Loucy (cell line): ENCODE measurements at regions not wholly inside any gene's neighbourhood (a gene's known extent, or its start where the extent isn't known, plus 50 kb on each side); places are given as distances from the start of the nearest gene placed in this dataset.

Experiments
- H2AFZ ChIP-seq: fragments of 200-600 bp; sonication (generic); 2 replicates; pipeline ENCODE4 v1.6.0; 2016; ENCODE audit warnings: antibody characterized with exemption, mild to moderate bottlenecking, low read length, moderate library complexity
- H3F3A ChIP-seq: fragments of 200-600 bp; 2 replicates; pipeline ENCODE4 v1.6.0; 2016; ENCODE audit warnings: antibody characterized with exemption, low read depth, mild to moderate bottlenecking
- H3K27me3 ChIP-seq: fragments of 200-600 bp; sonication (generic); 2 replicates; pipeline ENCODE4 v1.6.1; 2014; ENCODE audit warnings: low read length, mild to moderate bottlenecking; ENCODE audit not compliant: insufficient read depth, poor library complexity, severe bottlenecking
- H3K36me3 ChIP-seq: fragments of 200-600 bp; sonication (generic); 2 replicates; pipeline ENCODE4 v1.6.1; 2016; ENCODE audit warnings: low read length; ENCODE audit not compliant: insufficient read depth
- H3K4me1 ChIP-seq: fragments of 200-600 bp; sonication (generic); 2 replicates; pipeline ENCODE4 v1.5.1; 2014; ENCODE audit warnings: low read length, mild to moderate bottlenecking; ENCODE audit not compliant: insufficient read depth, poor library complexity, severe bottlenecking
- H3K4me2 ChIP-seq: fragments of 200-600 bp; sonication (generic); 2 replicates; pipeline ENCODE4 v1.6.0; 2014; ENCODE audit warnings: antibody characterized with exemption, low read length, low read depth, mild to moderate bottlenecking; ENCODE audit not compliant: poor library complexity, severe bottlenecking
- H3K4me3 ChIP-seq: fragments of 200-600 bp; sonication (generic); 2 replicates; pipeline ENCODE4 v1.5.1; 2014; ENCODE audit warnings: low read length, mild to moderate bottlenecking, mixed read lengths; ENCODE audit not compliant: poor library complexity, severe bottlenecking
- H3K79me2 ChIP-seq: fragments of 200-600 bp; sonication (generic); 2 replicates; pipeline ENCODE4 v1.6.1; 2014; ENCODE audit warnings: low read length; ENCODE audit not compliant: insufficient read depth
- H3K9ac ChIP-seq: fragments of 200-600 bp; sonication (generic); 2 replicates; pipeline ENCODE4 v1.6.0; 2014; ENCODE audit warnings: mild to moderate bottlenecking, low read depth, low read length, moderate library complexity; ENCODE audit not compliant: poor library complexity, severe bottlenecking
- H3K9me2 ChIP-seq: fragments of 200-600 bp; sonication (generic); replicated peaks from 2 replicates; pipeline ENCODE4 v1.6.1; 2016; ENCODE audit warnings: low read depth, low read length, mixed read lengths
- H3K9me3 ChIP-seq: fragments of 200-600 bp; sonication (generic); 2 replicates; pipeline ENCODE4 v1.6.1; 2014; ENCODE audit warnings: mild to moderate bottlenecking, antibody characterized with exemption, low read length, low read depth; ENCODE audit not compliant: insufficient read depth
- H4K20me1 ChIP-seq: fragments of 200-600 bp; sonication (generic); 2 replicates; pipeline ENCODE4 v1.6.0; 2014; ENCODE audit warnings: antibody characterized with exemption, low read length, mild to moderate bottlenecking; ENCODE audit not compliant: insufficient read depth, poor library complexity, severe bottlenecking
- EZH2phosphoT487 ChIP-seq: fragments of 200-600 bp; IDR thresholded peaks from 2 replicates; pipeline ENCODE4 v1.6.1; 2018; ENCODE audit warnings: antibody characterized with exemption, mild to moderate bottlenecking, moderate library complexity, borderline replicate concordance
- TF ChIP-seq, protein P1 (sequence below): fragments of 200-600 bp; sonication (generic); conservative IDR thresholded peaks from 2 replicates; pipeline ENCODE4 v1.5.1; 2014; ENCODE audit warnings: mild to moderate bottlenecking, antibody characterized with exemption, low read length

DNA sequence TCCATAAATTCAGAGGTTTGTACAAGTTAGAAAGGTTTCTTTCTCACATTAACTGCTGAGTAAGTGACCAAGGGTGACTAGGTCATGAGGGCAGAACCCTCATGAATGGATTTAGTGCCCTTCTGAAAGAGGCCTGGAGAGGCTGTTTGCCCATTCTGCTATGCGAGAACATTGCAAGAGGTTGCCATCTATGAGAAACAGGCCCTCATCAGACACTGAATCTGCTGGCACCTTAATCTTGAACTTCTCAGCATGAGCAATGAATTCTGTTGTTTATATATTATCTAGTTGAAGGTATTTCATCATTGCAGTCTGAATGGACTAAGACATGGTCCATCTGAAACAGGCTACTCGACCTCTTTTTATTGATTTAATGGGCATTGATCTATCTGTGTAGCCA is 96.2 kb upstream of the GPRIN3 start:
- Histone ChIP-seq H3K36me3 (no peaks in the 10 kb centered on the region), H3K9me2 (no peaks in the 10 kb centered on the region), H3K9ac (no peak overlapping the region), H3K9me3 (no peaks in the 10 kb centered on the region), H3F3A (no peaks in the 10 kb centered on the region), H3K27me3 (no peaks in the 10 kb centered on the region), H3K79me2 (no peaks in the 10 kb centered on the region), H4K20me1 (no peaks in the 10 kb centered on the region), H3K4me1 (no peaks in the 10 kb centered on the region), H3K4me3 (no peak overlapping the region), H2AFZ (no peak overlapping the region), H3K4me2 (no peak overlapping the region)
- TF ChIP-seq, protein P1, sequence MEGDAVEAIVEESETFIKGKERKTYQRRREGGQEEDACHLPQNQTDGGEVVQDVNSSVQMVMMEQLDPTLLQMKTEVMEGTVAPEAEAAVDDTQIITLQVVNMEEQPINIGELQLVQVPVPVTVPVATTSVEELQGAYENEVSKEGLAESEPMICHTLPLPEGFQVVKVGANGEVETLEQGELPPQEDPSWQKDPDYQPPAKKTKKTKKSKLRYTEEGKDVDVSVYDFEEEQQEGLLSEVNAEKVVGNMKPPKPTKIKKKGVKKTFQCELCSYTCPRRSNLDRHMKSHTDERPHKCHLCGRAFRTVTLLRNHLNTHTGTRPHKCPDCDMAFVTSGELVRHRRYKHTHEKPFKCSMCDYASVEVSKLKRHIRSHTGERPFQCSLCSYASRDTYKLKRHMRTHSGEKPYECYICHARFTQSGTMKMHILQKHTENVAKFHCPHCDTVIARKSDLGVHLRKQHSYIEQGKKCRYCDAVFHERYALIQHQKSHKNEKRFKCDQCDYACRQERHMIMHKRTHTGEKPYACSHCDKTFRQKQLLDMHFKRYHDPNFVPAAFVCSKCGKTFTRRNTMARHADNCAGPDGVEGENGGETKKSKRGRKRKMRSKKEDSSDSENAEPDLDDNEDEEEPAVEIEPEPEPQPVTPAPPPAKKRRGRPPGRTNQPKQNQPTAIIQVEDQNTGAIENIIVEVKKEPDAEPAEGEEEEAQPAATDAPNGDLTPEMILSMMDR = no peak
- no peak for TF ChIP-seq EZH2phosphoT487

DNA sequence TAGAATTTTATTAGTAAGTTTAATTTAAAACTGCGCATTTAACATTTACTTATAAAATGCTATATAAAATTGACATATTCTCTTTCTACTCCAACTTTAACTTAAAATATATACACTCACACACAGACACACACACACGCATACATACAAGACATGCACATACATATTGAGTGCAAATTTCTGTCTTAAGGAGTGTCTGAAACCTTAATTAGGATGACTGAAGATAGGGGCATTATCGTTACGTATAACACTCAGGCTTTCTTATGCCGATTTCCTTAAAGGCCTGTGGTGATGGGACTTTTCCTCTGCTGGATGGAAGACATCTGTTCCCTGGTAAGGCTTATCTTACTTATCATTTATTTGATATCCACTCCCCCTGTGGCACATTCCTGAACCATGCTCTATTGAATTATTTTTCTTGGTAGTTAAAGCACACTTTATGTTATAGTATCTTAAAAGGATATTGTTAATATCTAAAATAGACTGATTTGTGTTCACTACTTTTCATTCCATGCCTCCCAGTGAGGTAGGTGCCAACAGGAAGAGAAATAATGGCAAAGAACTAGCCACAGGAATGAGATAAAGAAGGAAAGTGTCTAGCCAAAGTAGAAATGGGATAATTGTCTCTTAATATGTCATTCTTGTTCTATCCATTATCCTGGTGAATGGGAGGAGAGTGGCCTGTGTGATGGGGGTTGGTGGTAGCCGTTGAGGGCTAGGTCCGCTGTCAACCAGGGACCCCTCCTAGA is 92.9 kb upstream of the GPRIN3 start:
- Histone ChIP-seq H3K9ac (no peak overlapping the region), H2AFZ (no peak overlapping the region), H3K79me2 (no peaks in the 10 kb centered on the region), H3K36me3 (no peaks in the 10 kb centered on the region), H3K4me2 (no peak overlapping the region), H4K20me1 (no peaks in the 10 kb centered on the region), H3F3A (no peaks in the 10 kb centered on the region), H3K9me2 (no peaks in the 10 kb centered on the region), H3K4me1 (no peaks in the 10 kb centered on the region), H3K27me3 (no peaks in the 10 kb centered on the region), H3K9me3 (no peaks in the 10 kb centered on the region), H3K4me3 (no peak overlapping the region)
- TF ChIP-seq EZH2phosphoT487 = no peak
- TF ChIP-seq, protein P1 = no peak

DNA sequence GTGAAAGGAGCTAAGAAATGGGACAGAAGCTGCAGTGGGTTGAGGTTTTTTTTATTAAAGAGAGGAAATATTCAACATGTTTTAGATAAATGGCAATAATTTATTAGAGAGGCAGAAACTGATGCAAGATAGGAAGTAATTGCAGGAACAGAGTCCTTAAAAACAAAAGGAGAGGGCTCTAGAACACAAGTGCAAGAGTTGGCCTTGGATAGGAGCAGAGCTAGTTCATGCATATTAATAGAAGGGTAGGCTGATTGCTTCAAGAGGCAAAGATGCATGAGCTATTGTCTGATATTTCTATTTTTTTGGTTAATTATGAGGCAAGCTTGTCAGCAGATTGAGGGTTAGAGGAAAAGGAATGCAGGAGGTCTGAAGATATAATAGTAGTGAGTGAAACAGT is 91.0 kb upstream of the GPRIN3 start:
- H3F3A ChIP-seq = no peaks in the 10 kb centered on the region
- H3K9me3 ChIP-seq = no peaks in the 10 kb centered on the region
- peak overlapping the region; percentile 17; the same call in 1 of the 2 replicates for H2AFZ ChIP-seq

More for the DNA sequence above, 91.0 kb upstream of the GPRIN3 start:
- H3K4me3 ChIP-seq = no peak overlapping the region
- H3K9me2 ChIP-seq = no peaks in the 10 kb centered on the region
- no peaks in the 10 kb centered on the region for H3K27me3 ChIP-seq
- no peaks in the 10 kb centered on the region for H3K4me1 ChIP-seq
- no peaks in the 10 kb centered on the region for H3K36me3 ChIP-seq
- H3K79me2 ChIP-seq = no peaks in the 10 kb centered on the region
- no peak overlapping the region for H3K9ac ChIP-seq
- H3K4me2 ChIP-seq = no peak overlapping the region
- H4K20me1 ChIP-seq = no peaks in the 10 kb centered on the region
- TF ChIP-seq, protein P1 = no peak
- no peak for TF ChIP-seq EZH2phosphoT487
